Vagina (tissue), 2 donors: ENCODE measurements at regions not wholly inside any gene's neighbourhood (a gene's known extent, or its start where the extent isn't known, plus 50 kb on each side); places are given as distances from the start of the nearest gene placed in this dataset.

ENCODE experiments used
- DNase-seq, 2 donors: peaks; one replicate each; pipeline ENCODE4 v3.0.0-alpha.2; 2017; ENCODE audit errors: extremely low spot score in 2 of 2
- H3K27ac ChIP-seq: fragments of 200-600 bp; sonication (generic); one replicate; pipeline ENCODE4 v1.5.1; 2019
- H3K27me3 ChIP-seq: fragments of 200-600 bp; sonication (generic); one replicate; pipeline ENCODE4 v1.5.1; 2019
- H3K36me3 ChIP-seq, 2 donors: fragments of 200-600 bp; sonication (generic); one replicate each; pipeline ENCODE4 v1.5.1; 2017 to 2019
- H3K4me1 ChIP-seq: fragments of 200-600 bp; sonication (generic); one replicate; pipeline ENCODE4 v1.5.1; 2019
- H3K4me3 ChIP-seq, 2 donors: fragments of 200-600 bp; sonication (generic); 1 replicate in 1 of 2; 2 replicates in 1 of 2; pipeline ENCODE4 v1.5.1; 2016 to 2019
- H3K9me3 ChIP-seq: fragments of 200-600 bp; sonication (generic); one replicate; pipeline ENCODE4 v1.5.1; 2019
- CTCF ChIP-seq, 3 experiments: fragments of 450-650 bp in 2 of 3; fragments of 200-600 bp in 1 of 3; sonication (generic) in 1 of 3; IDR thresholded peaks; one replicate each; pipeline ENCODE4 v1.5.1; 2017 to 2019; ENCODE audit warnings: antibody characterized with exemption in 3 of 3, mild to moderate bottlenecking in 2 of 3, moderate library complexity in 2 of 3
- POLR2A ChIP-seq, 2 donors: fragments of 450-650 bp; IDR thresholded peaks; one replicate each; pipeline ENCODE4 v1.6.1; 2017; ENCODE audit warnings: antibody characterized with exemption in 2 of 2, mild to moderate bottlenecking in 2 of 2, moderate library complexity in 2 of 2
- POLR2AphosphoS5 ChIP-seq, 2 donors: sonication (generic); formaldehyde crosslinking; IDR thresholded peaks; one replicate each; pipeline ENCODE4 v1.9.0; 2017; ENCODE audit warnings: antibody characterized with exemption in 2 of 2, mild to moderate bottlenecking in 2 of 2, low read depth in 1 of 2; ENCODE audit not compliant: insufficient read depth in 1 of 2
- intact Hi-C: fragments of 100-400 bp; cut with DNase I; formaldehyde crosslinking; loops from one replicate; pipeline ENCODE4 v1.15.1; 2023

GRCh38 chr2:58826795-58827194, 585.7 kb upstream of the FANCL start:
- TF ChIP-seq POLR2AphosphoS5 (IDR thresholded peaks at IDR 0.05; ENCODE audit: insufficient read depth in 1 of 2, low read depth in 1 of 2) (no peak), POLR2A (IDR thresholded peaks at IDR 0.05) (no peak), CTCF (IDR thresholded peaks at IDR 0.05) (no peak)
- no peak for DNase-seq
- H3K27me3 ChIP-seq, result no peaks in the 10 kb centered on the region
- no peak overlapping the region for H3K27ac ChIP-seq
- intact Hi-C loops, result no loop called here
- H3K4me1 ChIP-seq, result no peaks in the 10 kb centered on the region
- no peaks in the 10 kb centered on the region for H3K36me3 ChIP-seq
- H3K9me3 ChIP-seq, result peaks cover 7% of the 10 kb centered on the region
- no peak overlapping the region for H3K4me3 ChIP-seq

GRCh38 chr2:58812771-58813344, 571.7 kb upstream of the FANCL start:
- no peaks in the 10 kb centered on the region for H3K4me1 ChIP-seq
- no peak for DNase-seq
- H3K9me3 ChIP-seq, result no peaks in the 10 kb centered on the region
- intact Hi-C loops, result no loop called here
- H3K4me3 ChIP-seq, result no peak overlapping the region
- H3K27ac ChIP-seq, result no peak overlapping the region
- TF ChIP-seq POLR2AphosphoS5 (IDR thresholded peaks at IDR 0.05; ENCODE audit: insufficient read depth in 1 of 2, low read depth in 1 of 2), result no peak
- TF ChIP-seq CTCF (IDR thresholded peaks at IDR 0.05), result no peak
- TF ChIP-seq POLR2A (IDR thresholded peaks at IDR 0.05), result no peak
- no peaks in the 10 kb centered on the region for H3K27me3 ChIP-seq
- no peaks in the 10 kb centered on the region for H3K36me3 ChIP-seq

DNA sequence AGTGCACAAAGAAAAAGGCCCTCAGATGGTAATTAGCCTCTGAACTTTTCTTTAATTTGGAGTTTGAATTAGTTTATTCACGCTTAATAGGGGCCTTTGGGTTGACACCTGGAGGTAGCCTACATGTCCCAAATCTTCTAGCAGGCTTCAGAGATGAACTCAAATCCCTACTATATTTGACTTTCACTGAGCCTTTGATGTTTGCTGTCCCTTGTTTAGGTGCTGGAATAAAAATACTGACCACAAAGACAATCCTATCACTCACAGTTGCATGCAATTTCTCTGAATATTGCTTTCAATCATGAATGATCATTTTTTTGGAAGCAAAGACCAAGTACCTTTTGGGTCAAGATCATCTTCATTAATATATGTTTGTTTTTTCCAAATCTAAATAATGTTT, 564.0 kb upstream of the FANCL start:
- no peaks in the 10 kb centered on the region for H3K4me1 ChIP-seq
- H3K27ac ChIP-seq, result no peak overlapping the region
- no peaks in the 10 kb centered on the region for H3K36me3 ChIP-seq
- no peaks in the 10 kb centered on the region for H3K27me3 ChIP-seq
- intact Hi-C loops, result no loop called here
- no peak overlapping the region for H3K4me3 ChIP-seq
- no peak for TF ChIP-seq POLR2AphosphoS5 (IDR thresholded peaks at IDR 0.05; ENCODE audit: insufficient read depth in 1 of 2, low read depth in 1 of 2)
- TF ChIP-seq CTCF (IDR thresholded peaks at IDR 0.05), result no peak
- TF ChIP-seq POLR2A (IDR thresholded peaks at IDR 0.05), result no peak
- H3K9me3 ChIP-seq, result no peaks in the 10 kb centered on the region
- DNase-seq, result no peak

GRCh38 chr2:58803192-58803591, 562.1 kb upstream of the FANCL start:
- no peaks in the 10 kb centered on the region for H3K9me3 ChIP-seq
- TF ChIP-seq POLR2A (IDR thresholded peaks at IDR 0.05) (no peak), CTCF (IDR thresholded peaks at IDR 0.05) (no peak), POLR2AphosphoS5 (IDR thresholded peaks at IDR 0.05; ENCODE audit: insufficient read depth in 1 of 2, low read depth in 1 of 2) (no peak)
- no peaks in the 10 kb centered on the region for H3K27me3 ChIP-seq
- intact Hi-C loops, result no loop called here
- no peaks in the 10 kb centered on the region for H3K36me3 ChIP-seq
- H3K4me1 ChIP-seq, result no peaks in the 10 kb centered on the region
- no peak overlapping the region for H3K27ac ChIP-seq
- H3K4me3 ChIP-seq, result no peak overlapping the region
- DNase-seq, result no peak

- TF ChIP-seq POLR2AphosphoS5 (IDR thresholded peaks at IDR 0.05; ENCODE audit: insufficient read depth in 1 of 2, low read depth in 1 of 2) (no peak), CTCF (IDR thresholded peaks at IDR 0.05) (no peak), POLR2A (IDR thresholded peaks at IDR 0.05) (no peak)
- no peaks in the 10 kb centered on the region for H3K27me3 ChIP-seq
- no peak overlapping the region for H3K4me3 ChIP-seq
- DNase-seq, result no peak
- no peaks in the 10 kb centered on the region for H3K36me3 ChIP-seq
- no peaks in the 10 kb centered on the region for H3K9me3 ChIP-seq
- intact Hi-C loops, result no loop called here
- H3K4me1 ChIP-seq, result no peaks in the 10 kb centered on the region
- no peak overlapping the region for H3K27ac ChIP-seq
Observed at GRCh38 chr2:58800881-58801280, 559.8 kb upstream of the FANCL start.
